Heart right ventricle (tissue), 16 donors: ENCODE measurements at regions not wholly inside any gene's neighbourhood (a gene's known extent, or its start where the extent isn't known, plus 50 kb on each side); places are given as distances from the start of the nearest gene placed in this dataset.

ENCODE experiments used
- ATAC-seq, 8 donors: fragments of 200-7000 bp; cut with Tn5 transposase; one replicate each; pipeline ENCODE4 v1.9.1; 2020; ENCODE audit warnings: mild to moderate bottlenecking in 8 of 8, moderate library complexity in 8 of 8, moderate number of reproducible peaks in 1 of 8
- DNase-seq, 2 donors: peaks; one replicate each; pipeline ENCODE4 v3.0.0-alpha.2; 2020
- H3K27ac ChIP-seq, 10 donors: fragments of 200-600 bp; sonication (generic) in 2 of 10; one replicate each; pipeline versions ENCODE4 v1.5.0 to v1.8.0; 2020 to 2022; ENCODE audit warnings: mild to moderate bottlenecking in 3 of 10
- H3K27me3 ChIP-seq, 7 donors: fragments of 200-600 bp; one replicate each; pipeline ENCODE4 v1.8.0; 2021 to 2022; ENCODE audit warnings: mild to moderate bottlenecking in 2 of 7
- H3K36me3 ChIP-seq, 9 donors: fragments of 200-600 bp; sonication (generic) in 1 of 9; one replicate each; pipeline versions ENCODE4 v1.5.0 to v1.8.0; 2020 to 2022; ENCODE audit warnings: mild to moderate bottlenecking in 2 of 9
- H3K4me1 ChIP-seq, 9 donors: fragments of 200-600 bp; sonication (generic) in 1 of 9; one replicate each; pipeline versions ENCODE4 v1.5.0 to v1.8.0; 2020 to 2022; ENCODE audit warnings: mild to moderate bottlenecking in 4 of 9
- H3K4me3 ChIP-seq, 10 donors: fragments of 200-600 bp; sonication (generic) in 2 of 10; one replicate each; pipeline versions ENCODE4 v1.5.0 to v1.8.0; 2020 to 2022; ENCODE audit warnings: mild to moderate bottlenecking in 7 of 10, moderate library complexity in 2 of 10
- H3K9me3 ChIP-seq, 11 donors: fragments of 200-600 bp in 10 of 11; sonication (generic) in 2 of 11; one replicate each; pipeline versions ENCODE4 v1.5.0 to v1.8.0; 2013 to 2022; ENCODE audit warnings: mild to moderate bottlenecking in 2 of 11, control low read depth in 1 of 11, moderate library complexity in 1 of 11
- WGBS, 2 donors: extraction: QIAGEN DNeasy Blood & Tissue Kit; methylation state at CpG; one replicate each; pipeline ENCODE4 v1.1.7; 2013; ENCODE audit warnings: inconsistent platforms in 1 of 2; 5-methylcytosine and 5-hydroxymethylcytosine counted together
- intact Hi-C, 10 donors: fragments of 100-400 bp; cut with DNase I; formaldehyde crosslinking; loops; one replicate each; pipeline versions ENCODE4 v1.11.1 to v1.14.2; 2022
- TF ChIP-seq, protein P1 (sequence below), 9 donors: fragments of 200-600 bp; sonication (generic) in 2 of 9; IDR thresholded peaks; one replicate each; pipeline versions ENCODE4 v1.5.0 to v1.8.0; 2021 to 2022; ENCODE audit warnings: antibody characterized with exemption in 9 of 9, mild to moderate bottlenecking in 5 of 9, moderate library complexity in 1 of 9
- donor health status: Arrhythmogenic right ventricular cardiomyopathy.
- donor health status: ischemic (EF 13 %, LVEDD 7.1; RV severe dilation, severe dysfunction).
- donor health status: healthy with polysubstance abuse.
- donor health status: DM: no; HTN: yes; CAD: no.
- donor health status: DM: no; HTN: no; CAD: no.
- donor health status: ischemic (EF 25% LVEDD 6.9; RV normal size, moderate dysfunction).
- donor health status: ischemic (EF 25% LVEDD 5.7; RV mildly dilated, moderate dysfunction).
- donor health status: healthy.
- donor health status: DM: yes; HTN: yes; CAD: no.
- donor health status: Ischemic cardiomyopathy.
- donor health status: ischemic (EF 35%, LVEDD 5.7; RV mildly dilated, moderate dysfunction).
- donor health status: nonischemic (EF 11% LVEDD 7.7; RV severe dilation, severe dysfunction).
- donor health status: DM: yes; HTN: yes; CAD: no.
- donor health status: PGD.
- donor health status: ischemic (EF 29% LVEDD 5.4; RV normal size, mild dysfunction).
- donor health status: nonischemic (EF 23%, LVEDD 6.1; RV moderate dilation, normal function).

DNA sequence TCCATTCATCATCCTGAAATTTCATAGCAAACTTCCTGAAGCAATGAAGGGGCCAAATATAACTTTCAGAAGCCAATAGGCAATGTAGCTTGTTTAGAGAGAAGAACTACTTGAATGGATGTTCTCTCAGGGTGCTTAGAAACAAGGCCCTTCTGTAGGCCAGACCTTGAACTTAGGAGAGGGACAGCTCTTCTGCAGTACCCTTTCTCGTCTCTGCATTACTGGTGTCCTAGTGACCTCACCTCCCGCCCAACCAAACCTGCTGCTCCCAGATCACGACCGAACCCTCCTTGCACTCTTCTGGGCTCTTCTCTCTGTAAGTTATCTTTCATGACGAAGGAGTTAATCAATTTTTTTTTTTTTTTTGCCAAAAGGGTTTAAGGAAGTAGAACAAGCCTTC is 543.9 kb downstream of the TDRD15 start:
- no peak overlapping the region for H3K4me3 ChIP-seq
- no peaks in the 10 kb centered on the region for H3K27me3 ChIP-seq
- intact Hi-C loops = no loop called here
- WGBS, 2 donors = 82 to 87% methylated on average over 5 of the region's 5 CpGs
- H3K36me3 ChIP-seq = no peaks in the 10 kb centered on the region
- no peaks in the 10 kb centered on the region for H3K9me3 ChIP-seq
- DNase-seq (no peak), ATAC-seq (no peak)
- TF ChIP-seq, protein P1, sequence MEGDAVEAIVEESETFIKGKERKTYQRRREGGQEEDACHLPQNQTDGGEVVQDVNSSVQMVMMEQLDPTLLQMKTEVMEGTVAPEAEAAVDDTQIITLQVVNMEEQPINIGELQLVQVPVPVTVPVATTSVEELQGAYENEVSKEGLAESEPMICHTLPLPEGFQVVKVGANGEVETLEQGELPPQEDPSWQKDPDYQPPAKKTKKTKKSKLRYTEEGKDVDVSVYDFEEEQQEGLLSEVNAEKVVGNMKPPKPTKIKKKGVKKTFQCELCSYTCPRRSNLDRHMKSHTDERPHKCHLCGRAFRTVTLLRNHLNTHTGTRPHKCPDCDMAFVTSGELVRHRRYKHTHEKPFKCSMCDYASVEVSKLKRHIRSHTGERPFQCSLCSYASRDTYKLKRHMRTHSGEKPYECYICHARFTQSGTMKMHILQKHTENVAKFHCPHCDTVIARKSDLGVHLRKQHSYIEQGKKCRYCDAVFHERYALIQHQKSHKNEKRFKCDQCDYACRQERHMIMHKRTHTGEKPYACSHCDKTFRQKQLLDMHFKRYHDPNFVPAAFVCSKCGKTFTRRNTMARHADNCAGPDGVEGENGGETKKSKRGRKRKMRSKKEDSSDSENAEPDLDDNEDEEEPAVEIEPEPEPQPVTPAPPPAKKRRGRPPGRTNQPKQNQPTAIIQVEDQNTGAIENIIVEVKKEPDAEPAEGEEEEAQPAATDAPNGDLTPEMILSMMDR (IDR thresholded peaks at IDR 0.05) = no peak
- H3K4me1 ChIP-seq = peaks cover 0 to 21% (median 0%) of the 10 kb centered on the region in 9 donors
- H3K27ac ChIP-seq = peak overlapping the region in 1 of 10 donors; percentile 55

DNA sequence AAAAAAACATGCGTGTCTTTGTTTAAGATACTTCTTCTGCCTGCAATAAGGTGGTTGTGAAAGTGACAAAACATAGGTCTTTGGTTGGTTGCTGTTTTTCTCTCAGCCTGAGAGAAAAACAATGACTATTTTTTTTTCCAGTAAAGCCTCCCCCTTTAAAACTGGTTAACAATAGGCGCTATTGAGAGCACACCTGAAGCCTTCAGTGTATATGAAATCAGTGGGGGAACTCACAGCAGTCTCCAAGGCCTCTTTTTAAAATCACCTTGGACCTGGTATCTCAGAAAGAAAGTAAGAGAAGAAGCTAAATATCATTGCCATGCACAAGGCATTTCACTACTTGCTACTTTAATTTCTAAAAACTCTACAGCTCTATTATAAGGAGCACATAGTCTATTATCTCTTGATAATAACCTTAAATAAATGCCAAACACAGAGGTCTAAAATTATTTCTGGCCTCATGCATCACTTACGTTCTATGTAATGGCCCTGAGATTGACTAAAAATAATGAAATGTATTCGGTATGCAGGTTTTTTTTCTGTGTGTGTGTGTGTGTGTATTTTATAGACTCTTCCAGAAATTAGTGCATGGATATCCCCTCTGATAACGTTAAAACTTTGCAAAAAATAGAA is 544.4 kb downstream of the TDRD15 start:
- Histone ChIP-seq H3K9me3 (no peaks in the 10 kb centered on the region), H3K4me3 (no peak overlapping the region), H3K27me3 (no peaks in the 10 kb centered on the region), H3K36me3 (no peaks in the 10 kb centered on the region), H3K4me1 (peaks cover 0 to 21% (median 0%) of the 10 kb centered on the region in 9 donors), H3K27ac (peak overlapping the region in 3 of 10 donors; percentile 21 to 55 (median 41))
- 55 to 58% methylated on average over 5 of the region's 5 CpGs for WGBS, 2 donors
- intact Hi-C loops = no loop called here
- ATAC-seq = peak in 4 of 8 donors; percentile 40 to 93 (median 71)
- DNase-seq = no peak
- TF ChIP-seq, protein P1 (IDR thresholded peaks at IDR 0.05) = no peak

DNA sequence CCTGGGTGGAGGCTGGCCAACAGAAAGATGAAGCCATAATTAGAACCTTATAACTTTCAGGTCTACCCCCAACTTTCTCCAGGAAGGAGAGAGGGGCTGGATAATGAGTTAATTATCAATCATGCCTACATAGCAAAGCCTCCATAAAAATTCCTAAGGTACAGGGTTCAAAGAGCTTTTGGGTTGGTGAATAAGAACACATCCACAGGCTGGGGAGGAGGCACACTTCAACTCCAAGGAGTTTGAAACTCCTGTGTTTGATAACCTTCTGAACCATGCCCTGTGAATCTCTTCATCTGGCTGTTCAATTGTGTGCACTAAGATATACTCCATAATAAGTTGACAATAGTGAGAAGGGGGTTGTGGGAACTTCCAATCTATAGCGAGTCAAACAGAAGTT is 552.3 kb downstream of the TDRD15 start:
- no peaks in the 10 kb centered on the region for H3K4me1 ChIP-seq
- H3K27ac ChIP-seq = no peak overlapping the region
- no peaks in the 10 kb centered on the region for H3K36me3 ChIP-seq
- intact Hi-C loops = no loop called here
- H3K27me3 ChIP-seq = no peaks in the 10 kb centered on the region
- no peak overlapping the region for H3K4me3 ChIP-seq
- peaks cover 0 to 10% (median 0%) of the 10 kb centered on the region in 11 donors for H3K9me3 ChIP-seq
- WGBS, 2 donors = 95 to 100% methylated on average over 1 of the region's 1 CpG
- no peak for DNase-seq
- TF ChIP-seq, protein P1 (IDR thresholded peaks at IDR 0.05) = no peak
- ATAC-seq = no peak

DNA sequence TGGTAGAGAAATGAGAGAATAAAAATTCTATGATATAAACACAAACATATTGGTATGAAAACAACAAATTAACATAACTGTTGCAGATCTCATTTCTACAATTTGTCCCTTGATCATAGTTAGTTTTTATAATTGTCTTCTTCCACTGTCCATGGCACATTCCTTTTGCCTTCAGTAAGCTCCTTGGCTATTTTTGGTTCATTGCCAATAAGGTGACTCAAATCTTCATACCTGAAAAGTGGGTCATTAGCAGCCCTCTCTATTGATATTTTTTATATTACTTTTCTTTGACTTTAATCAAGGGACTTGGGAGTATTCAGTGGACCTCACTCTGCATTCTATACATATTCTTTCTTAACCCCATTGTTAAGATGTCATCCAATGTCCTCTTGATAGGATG is 552.9 kb downstream of the TDRD15 start:
- no peak overlapping the region for H3K4me3 ChIP-seq
- H3K9me3 ChIP-seq = peaks cover 0 to 16% (median 5%) of the 10 kb centered on the region in 11 donors
- no peaks in the 10 kb centered on the region for H3K4me1 ChIP-seq
- H3K36me3 ChIP-seq = no peaks in the 10 kb centered on the region
- DNase-seq (no peak), ATAC-seq (no peak)
- TF ChIP-seq, protein P1 (IDR thresholded peaks at IDR 0.05) = no peak
- H3K27ac ChIP-seq = no peak overlapping the region
- H3K27me3 ChIP-seq = no peaks in the 10 kb centered on the region
- intact Hi-C loops = no loop called here
